Type B pancreatic cell (in vitro differentiated cells): ENCODE measurements at regions not wholly inside any gene's neighbourhood (a gene's known extent, or its start where the extent isn't known, plus 50 kb on each side); places are given as distances from the start of the nearest gene placed in this dataset.

Source experiments
- DNase-seq: peaks from one replicate; pipeline ENCODE4 v3.0.0; 2021; ENCODE audit warnings: mixed read lengths; ENCODE audit not compliant: unreplicated experiment; ENCODE audit errors: extremely low spot score
- H3K27ac Mint-ChIP-seq: 2 replicates; pipeline ENCODE4 v1.8.0; 2021; ENCODE audit warnings: mild to moderate bottlenecking, mixed read lengths
- H3K27me3 Mint-ChIP-seq: 2 replicates; pipeline ENCODE4 v1.8.0; 2021; ENCODE audit warnings: mixed read lengths
- H3K36me3 Mint-ChIP-seq: 2 replicates; pipeline ENCODE4 v1.8.0; 2021; ENCODE audit warnings: mixed read lengths
- H3K4me1 Mint-ChIP-seq: one replicate; pipeline ENCODE4 v1.8.0; 2021; ENCODE audit warnings: mixed read lengths; ENCODE audit not compliant: unreplicated experiment
- H3K4me3 Mint-ChIP-seq: 2 replicates; pipeline ENCODE4 v1.8.0; 2021; ENCODE audit warnings: mild to moderate bottlenecking, mixed read lengths
- H3K9me3 Mint-ChIP-seq: 2 replicates; pipeline ENCODE4 v1.8.0; 2021; ENCODE audit warnings: mixed read lengths
- CTCF ChIP-seq: fragments of 200-600 bp; sonication (generic); conservative IDR thresholded peaks from 2 replicates; pipeline ENCODE4 v1.5.0; 2021; ENCODE audit warnings: antibody characterized with exemption, mild to moderate bottlenecking

GRCh38 chr15:53266176-53266575 is 476.0 kb upstream of the ONECUT1 start:
- TF ChIP-seq CTCF = no peak
- Mint-ChIP-seq H3K27ac (no peak overlapping the region), H3K27me3 (peaks cover 18% of the 10 kb centered on the region), H3K4me3 (no peak overlapping the region), H3K9me3 (no peaks in the 10 kb centered on the region), H3K36me3 (no peaks in the 10 kb centered on the region), H3K4me1 (peaks cover 16% of the 10 kb centered on the region)
- no peak for DNase-seq

- Mint-ChIP-seq H3K27ac (no peak overlapping the region), H3K27me3 (peaks cover 32% of the 10 kb centered on the region), H3K4me3 (no peak overlapping the region), H3K36me3 (no peaks in the 10 kb centered on the region), H3K4me1 (no peaks in the 10 kb centered on the region), H3K9me3 (no peaks in the 10 kb centered on the region)
- no peak for DNase-seq
- no peak for TF ChIP-seq CTCF
Measured at GRCh38 chr15:53260647-53261046, 470.5 kb upstream of the ONECUT1 start.

- no peak for TF ChIP-seq CTCF
- Mint-ChIP-seq H3K4me3 (no peak overlapping the region), H3K9me3 (no peaks in the 10 kb centered on the region), H3K27ac (no peak overlapping the region), H3K4me1 (peaks cover 6% of the 10 kb centered on the region), H3K36me3 (no peaks in the 10 kb centered on the region), H3K27me3 (peaks cover 37% of the 10 kb centered on the region)
- no peak for DNase-seq
Measured at GRCh38 chr15:53256457-53256856, 466.3 kb upstream of the ONECUT1 start.

GRCh38 chr15:53256043-53256442 is 465.9 kb upstream of the ONECUT1 start:
- H3K27ac Mint-ChIP-seq = no peak overlapping the region
- TF ChIP-seq CTCF = no peak
- DNase-seq = no peak
- H3K27me3 Mint-ChIP-seq = peaks cover 41% of the 10 kb centered on the region
- H3K4me3 Mint-ChIP-seq = no peak overlapping the region
- no peaks in the 10 kb centered on the region for H3K36me3 Mint-ChIP-seq
- H3K4me1 Mint-ChIP-seq = peaks cover 6% of the 10 kb centered on the region
- H3K9me3 Mint-ChIP-seq = no peaks in the 10 kb centered on the region

DNA sequence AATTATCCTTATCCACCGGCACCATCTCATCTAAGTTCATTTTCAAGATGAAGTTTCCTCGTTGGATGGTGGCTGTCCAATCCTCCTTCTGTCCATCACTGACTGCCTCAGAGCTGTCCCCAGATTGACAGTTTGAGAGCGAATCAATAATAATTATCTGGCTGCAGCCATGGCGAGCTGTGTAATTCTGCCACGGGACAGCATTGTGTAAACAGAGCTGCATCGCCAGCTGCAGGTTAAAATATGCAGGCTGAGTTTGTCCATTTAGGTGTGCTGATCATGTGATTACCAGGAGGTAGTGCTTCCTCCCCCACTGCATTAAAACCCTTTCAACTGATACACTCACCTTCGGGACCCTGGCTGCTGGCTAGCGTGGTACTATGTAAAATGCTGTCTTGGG is 461.9 kb upstream of the ONECUT1 start:
- DNase-seq = no peak
- H3K4me1 Mint-ChIP-seq = peaks cover 6% of the 10 kb centered on the region
- peak overlapping the region; percentile 27 for H3K4me3 Mint-ChIP-seq
- H3K9me3 Mint-ChIP-seq = no peaks in the 10 kb centered on the region
- no peak for TF ChIP-seq CTCF
- H3K27ac Mint-ChIP-seq = no peak overlapping the region
- H3K36me3 Mint-ChIP-seq = no peaks in the 10 kb centered on the region
- H3K27me3 Mint-ChIP-seq = peaks cover 31% of the 10 kb centered on the region

DNA sequence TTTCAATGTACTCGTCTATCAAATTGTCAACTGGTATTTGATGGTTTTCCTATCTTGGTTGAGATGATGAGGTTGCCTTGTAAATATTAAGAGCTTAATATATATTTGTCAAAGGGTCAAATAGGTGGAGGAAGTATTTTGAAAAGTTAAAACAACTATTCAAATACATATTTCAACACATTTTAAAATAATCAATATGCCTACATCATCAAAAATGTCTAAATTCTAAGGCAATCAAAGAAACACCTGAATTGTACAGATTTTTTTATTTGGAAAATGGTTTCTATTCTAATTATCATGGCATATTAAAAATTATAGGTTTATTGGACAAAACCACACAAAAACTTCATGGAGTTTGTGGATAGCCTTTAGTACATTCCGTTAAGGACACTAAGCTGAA is 461.4 kb upstream of the ONECUT1 start:
- no peak for TF ChIP-seq CTCF
- H3K27me3 Mint-ChIP-seq = peaks cover 31% of the 10 kb centered on the region

More for the DNA sequence above, 461.4 kb upstream of the ONECUT1 start:
- H3K4me3 Mint-ChIP-seq = no peak overlapping the region
- H3K4me1 Mint-ChIP-seq = peaks cover 6% of the 10 kb centered on the region
- no peaks in the 10 kb centered on the region for H3K9me3 Mint-ChIP-seq
- DNase-seq = no peak
- no peak overlapping the region for H3K27ac Mint-ChIP-seq
- no peaks in the 10 kb centered on the region for H3K36me3 Mint-ChIP-seq
